Sigmoid colon (tissue), 4 donors: ENCODE measurements at regions not wholly inside any gene's neighbourhood (a gene's known extent, or its start where the extent isn't known, plus 50 kb on each side); places are given as distances from the start of the nearest gene placed in this dataset.
"Not testable (repeated sequence)": the region's sequence is repeated elsewhere in the genome, so short reads cannot be mapped to it uniquely, and the experiment has no call there.

Experiments used
- CTCF ChIP-seq, 4 experiments: fragments of 450-650 bp in 3 of 4; fragments of 200-600 bp in 1 of 4; IDR thresholded peaks; one replicate each; pipeline ENCODE4 v1.5.1; 2016 to 2019; ENCODE audit warnings: antibody characterized with exemption in 4 of 4, mild to moderate bottlenecking in 3 of 4, moderate library complexity in 2 of 4
- EP300 ChIP-seq, 4 donors: sonication (generic); formaldehyde crosslinking; IDR thresholded peaks; one replicate each; pipeline ENCODE4 v1.6.1; 2017; ENCODE audit warnings: antibody characterized with exemption in 4 of 4
- POLR2A ChIP-seq, 2 donors: fragments of 450-650 bp; IDR thresholded peaks; one replicate each; pipeline ENCODE4 v1.6.1; 2016; ENCODE audit warnings: antibody characterized with exemption in 2 of 2, mild to moderate bottlenecking in 2 of 2, moderate library complexity in 2 of 2

GRCh38 chr15:20003471-20003870 lies 538.1 kb downstream of the GOLGA6L6 start:
- TF ChIP-seq CTCF, EP300, POLR2A (IDR thresholded peaks at IDR 0.05): not testable (repeated sequence)
